Stimulated activated CD4-positive, alpha-beta T cell treated with anti-CD3 and anti-CD28 coated beads, Interleukin-4, amount 100 ng/mL, for 48 hours (primary cell): ENCODE measurements at regions not wholly inside any gene's neighbourhood (a gene's known extent, or its start where the extent isn't known, plus 50 kb on each side); places are given as distances from the start of the nearest gene placed in this dataset.
"Not testable (repeated sequence)": the region's sequence is repeated elsewhere in the genome, so short reads cannot be mapped to it uniquely, and the experiment has no call there.

ENCODE experiments used
- DNase-seq, 2 donors: peaks; one replicate each; pipeline ENCODE4 v3.0.0-alpha.2; 2020; ENCODE audit warnings: low read depth in 2 of 2

- DNase-seq = no peak
These were observed 112.0 kb downstream of the ZNF648 start for GRCh38 chr1:181949500-181949899.

GRCh38 chr1:181948372-181948771 is 113.1 kb downstream of the ZNF648 start:
- DNase-seq = no peak

- no peak for DNase-seq
These were observed 114.1 kb downstream of the ZNF648 start for GRCh38 chr1:181947441-181947840.

GRCh38 chr1:181936768-181937581 is 124.5 kb downstream of the ZNF648 start:
- peak; percentile 33 to 34 for DNase-seq

GRCh38 chr1:181936269-181936668 is 125.2 kb downstream of the ZNF648 start:
- DNase-seq = peak; percentile 8 to 11

GRCh38 chr1:181931873-181932272 is 129.6 kb downstream of the ZNF648 start:
- no peak for DNase-seq

- no peak for DNase-seq
These were observed 131.3 kb downstream of the ZNF648 start for GRCh38 chr1:181930187-181930586.

- DNase-seq = no peak
These were observed 134.8 kb downstream of the ZNF648 start for GRCh38 chr1:181926697-181927096.

- DNase-seq = not testable (repeated sequence)
These were observed 137.5 kb downstream of the ZNF648 start for GRCh38 chr1:181924034-181924433.

- no peak for DNase-seq
These were observed 142.0 kb downstream of the ZNF648 start for GRCh38 chr1:181919542-181919941.

- DNase-seq = no peak
These were observed 142.5 kb downstream of the ZNF648 start for GRCh38 chr1:181918880-181919525.

- DNase-seq = no peak
These were observed 149.8 kb downstream of the ZNF648 start for GRCh38 chr1:181911715-181912114.

GRCh38 chr1:181910905-181911304 is 150.6 kb downstream of the ZNF648 start:
- DNase-seq = no peak

- DNase-seq = no peak
These were observed 152.5 kb downstream of the ZNF648 start for GRCh38 chr1:181909010-181909409.

GRCh38 chr1:181906631-181907030 is 154.9 kb downstream of the ZNF648 start:
- no peak for DNase-seq

GRCh38 chr1:181905944-181906597 is 155.4 kb downstream of the ZNF648 start:
- DNase-seq = no peak

GRCh38 chr1:181898773-181899172 is 162.7 kb downstream of the ZNF648 start:
- DNase-seq = no peak

GRCh38 chr1:181896824-181897223 is 164.7 kb downstream of the ZNF648 start:
- DNase-seq = no peak

- no peak for DNase-seq
These were observed 167.1 kb downstream of the ZNF648 start for GRCh38 chr1:181894439-181894859.

- DNase-seq = no peak
These were observed 167.6 kb downstream of the ZNF648 start for GRCh38 chr1:181893937-181894336.

- DNase-seq = not testable (repeated sequence)
These were observed 168.4 kb downstream of the ZNF648 start for GRCh38 chr1:181893150-181893549.

GRCh38 chr1:181872562-181872961 is 188.9 kb downstream of the ZNF648 start:
- DNase-seq = no peak

- no peak for DNase-seq
These were observed 197.8 kb downstream of the ZNF648 start for GRCh38 chr1:181863736-181864135.
